NCI-H128 (cell line): ENCODE measurements at regions not wholly inside any gene's neighbourhood (a gene's known extent, or its start where the extent isn't known, plus 50 kb on each side); places are given as distances from the start of the nearest gene placed in this dataset.
"Not testable (repeated sequence)": the region's sequence is repeated elsewhere in the genome, so short reads cannot be mapped to it uniquely, and the experiment has no call there.

Experiments
- DNase-seq: peaks from one replicate; lab custom pipeline; 2025; ENCODE audit not compliant: unreplicated experiment; lab: John Stamatoyannopoulos, UW

GRCh38 chr11:100409267-100409666, 277.8 kb upstream of the ARHGAP42 start:
- DNase-seq, result not testable (repeated sequence)

GRCh38 chr11:100419518-100419917, 267.6 kb upstream of the ARHGAP42 start:
- DNase-seq, result no peak

- no peak for DNase-seq
Observed at GRCh38 chr11:100434821-100435641, 252.1 kb upstream of the ARHGAP42 start.

- no peak for DNase-seq
Observed at GRCh38 chr11:100438376-100438775, 248.7 kb upstream of the ARHGAP42 start.

GRCh38 chr11:100441086-100441485, 246.0 kb upstream of the ARHGAP42 start:
- DNase-seq, result no peak

GRCh38 chr11:100442017-100442416, 245.1 kb upstream of the ARHGAP42 start:
- no peak for DNase-seq

GRCh38 chr11:100445231-100445735, 241.8 kb upstream of the ARHGAP42 start:
- no peak for DNase-seq

- not testable (repeated sequence) for DNase-seq
Observed at GRCh38 chr11:100451801-100452460, 235.2 kb upstream of the ARHGAP42 start.

- DNase-seq, result no peak
Observed at GRCh38 chr11:100459811-100460210, 227.3 kb upstream of the ARHGAP42 start.

GRCh38 chr11:100460426-100460825, 226.7 kb upstream of the ARHGAP42 start:
- no peak for DNase-seq

GRCh38 chr11:100467821-100468508, 219.1 kb upstream of the ARHGAP42 start:
- DNase-seq, result no peak

- DNase-seq, result no peak
Observed at GRCh38 chr11:100469835-100470234, 217.3 kb upstream of the ARHGAP42 start.

- no peak for DNase-seq
Observed at GRCh38 chr11:100472727-100473389, 214.2 kb upstream of the ARHGAP42 start.

GRCh38 chr11:100473390-100473740, 213.7 kb upstream of the ARHGAP42 start:
- DNase-seq, result no peak

- no peak for DNase-seq
Observed at GRCh38 chr11:100484948-100485347, 202.1 kb upstream of the ARHGAP42 start.

GRCh38 chr11:100498780-100499179, 188.3 kb upstream of the ARHGAP42 start:
- DNase-seq, result no peak

GRCh38 chr11:100501450-100501849, 185.6 kb upstream of the ARHGAP42 start:
- DNase-seq, result no peak

GRCh38 chr11:100512475-100512874, 174.6 kb upstream of the ARHGAP42 start:
- no peak for DNase-seq

- no peak for DNase-seq
Observed at GRCh38 chr11:100515087-100515486, 172.0 kb upstream of the ARHGAP42 start.

GRCh38 chr11:100525197-100525596, 161.9 kb upstream of the ARHGAP42 start:
- DNase-seq, result no peak

GRCh38 chr11:100525635-100526034, 161.5 kb upstream of the ARHGAP42 start:
- no peak for DNase-seq
